GM12873 (cell line): ENCODE measurements at regions not wholly inside any gene's neighbourhood (a gene's known extent, or its start where the extent isn't known, plus 50 kb on each side); places are given as distances from the start of the nearest gene placed in this dataset.

ENCODE experiments used
- CTCF ChIP-seq: IDR thresholded peaks from 2 replicates; pipeline ENCODE4 v1.5.1; 2012; ENCODE audit warnings: low read depth, mild to moderate bottlenecking, moderate library complexity, low read length, control low read depth; ENCODE audit not compliant: insufficient read depth; ENCODE audit errors: missing control alignments

GRCh38 chr5:155839251-155840037 is 487.5 kb upstream of the SGCD start:
- TF ChIP-seq CTCF = no peak

- TF ChIP-seq CTCF = no peak
These were observed 482.4 kb upstream of the SGCD start for GRCh38 chr5:155844542-155844941.

- TF ChIP-seq CTCF = no peak
These were observed 476.6 kb upstream of the SGCD start for GRCh38 chr5:155850370-155850769.

- TF ChIP-seq CTCF = no peak
These were observed 460.0 kb upstream of the SGCD start for GRCh38 chr5:155866971-155867370.

- TF ChIP-seq CTCF = no peak
These were observed 459.4 kb upstream of the SGCD start for GRCh38 chr5:155867522-155868088.

- TF ChIP-seq CTCF = no peak
These were observed 456.3 kb upstream of the SGCD start for GRCh38 chr5:155870636-155871035.

- TF ChIP-seq CTCF = no peak
These were observed 455.3 kb upstream of the SGCD start for GRCh38 chr5:155871623-155872022.
